ELR (cell line): ENCODE measurements at regions not wholly inside any gene's neighbourhood (a gene's known extent, or its start where the extent isn't known, plus 50 kb on each side); places are given as distances from the start of the nearest gene placed in this dataset.

Source experiments
- DNase-seq: peaks from one replicate; pipeline ENCODE4 v3.0.0-alpha.2; 2015; ENCODE audit warnings: low read depth

DNA sequence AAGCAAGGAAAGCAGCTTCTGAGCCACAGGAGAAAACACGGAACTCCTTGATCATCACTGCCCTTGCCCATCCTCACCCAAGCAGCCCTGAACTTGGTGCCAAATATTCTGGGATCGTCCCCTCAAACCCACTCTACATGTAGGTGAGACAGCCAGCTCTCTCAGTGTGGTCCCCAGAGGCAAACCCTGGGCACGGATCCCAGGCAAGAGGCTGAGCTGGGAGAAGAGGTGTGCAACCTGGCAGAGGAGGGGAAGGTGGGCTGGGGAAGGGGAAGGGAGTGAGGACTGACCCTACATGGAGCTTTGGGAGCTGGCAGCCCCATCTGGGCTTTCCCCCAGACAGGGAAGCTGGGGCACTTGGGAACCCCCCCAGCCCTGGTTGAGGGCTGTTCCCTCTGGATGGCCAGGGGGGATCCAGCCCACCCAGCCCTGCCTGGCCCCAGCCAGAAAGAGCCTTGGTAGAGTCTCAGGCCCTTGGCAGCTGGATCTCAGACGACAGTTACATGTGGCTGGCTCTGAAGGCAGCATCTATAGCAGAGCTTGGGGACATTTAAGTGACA lies 186.2 kb upstream of the CST7 start:
- no peak for DNase-seq

DNA sequence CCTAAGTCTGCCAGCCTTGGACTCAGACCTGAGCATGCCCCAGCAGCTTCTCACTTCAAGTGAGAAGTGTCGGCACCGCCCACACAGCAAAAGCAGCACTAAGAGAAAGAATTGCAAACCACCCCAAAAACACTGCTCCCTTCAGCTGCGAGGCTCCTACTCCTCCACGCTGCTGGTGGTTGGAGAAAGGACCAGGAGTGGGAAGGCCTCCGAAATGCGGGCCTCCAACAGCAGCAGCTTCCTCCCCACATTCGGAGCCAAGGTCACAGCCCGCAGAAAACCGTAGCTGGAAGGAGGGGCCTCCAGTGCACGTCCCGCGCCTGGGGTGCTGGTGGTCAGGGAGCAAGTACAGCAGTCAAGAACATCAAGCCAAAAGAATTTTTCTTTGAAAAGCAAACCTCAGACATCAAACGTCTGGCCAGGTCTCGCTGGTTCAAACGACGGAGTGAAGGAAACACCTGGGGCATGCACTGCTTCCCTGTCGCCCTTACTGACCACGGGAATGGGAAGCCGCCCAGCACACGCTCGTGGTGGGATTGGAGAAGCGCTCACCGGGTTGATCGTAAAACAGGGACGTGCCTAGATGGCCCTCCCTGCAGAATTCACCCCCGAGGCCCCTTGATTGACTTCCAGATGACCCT lies 185.6 kb upstream of the CST7 start:
- no peak for DNase-seq

DNA sequence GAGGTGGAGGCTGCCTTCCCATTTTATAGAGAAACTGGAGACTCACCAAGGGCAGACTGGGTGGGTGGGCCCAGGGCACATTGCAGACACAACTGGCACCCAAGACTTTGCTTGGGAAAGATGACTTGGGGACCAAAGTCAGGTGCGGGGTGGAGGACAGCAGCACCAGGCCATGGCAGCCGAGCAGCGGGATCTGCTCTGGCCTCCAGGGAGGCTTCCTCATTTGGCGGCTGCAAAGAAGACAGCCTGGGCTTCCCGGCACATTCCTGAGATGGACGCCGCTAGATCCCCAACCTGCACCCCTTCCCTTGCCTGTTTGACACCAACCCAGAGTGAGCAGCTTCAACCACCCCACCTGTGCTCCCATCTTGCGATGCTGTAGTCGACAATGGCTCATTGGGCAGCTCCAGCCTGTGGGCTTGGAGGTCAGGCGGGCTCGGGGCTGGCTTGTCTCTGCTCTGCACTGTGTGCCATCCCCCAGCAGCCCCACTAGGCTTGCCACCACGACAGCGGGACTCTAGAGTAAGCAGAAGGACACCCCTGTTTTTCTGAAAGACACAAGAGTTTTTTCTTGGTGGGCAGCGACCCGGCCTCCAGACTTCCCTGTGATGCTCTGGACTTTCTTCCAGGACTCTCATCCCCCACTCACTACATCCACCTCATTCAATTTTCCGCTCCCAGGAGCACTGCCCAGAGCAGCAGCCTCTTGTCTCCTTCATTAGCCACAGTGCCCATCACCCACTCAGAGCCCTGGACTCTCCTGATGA lies 184.9 kb upstream of the CST7 start:
- no peak for DNase-seq

DNA sequence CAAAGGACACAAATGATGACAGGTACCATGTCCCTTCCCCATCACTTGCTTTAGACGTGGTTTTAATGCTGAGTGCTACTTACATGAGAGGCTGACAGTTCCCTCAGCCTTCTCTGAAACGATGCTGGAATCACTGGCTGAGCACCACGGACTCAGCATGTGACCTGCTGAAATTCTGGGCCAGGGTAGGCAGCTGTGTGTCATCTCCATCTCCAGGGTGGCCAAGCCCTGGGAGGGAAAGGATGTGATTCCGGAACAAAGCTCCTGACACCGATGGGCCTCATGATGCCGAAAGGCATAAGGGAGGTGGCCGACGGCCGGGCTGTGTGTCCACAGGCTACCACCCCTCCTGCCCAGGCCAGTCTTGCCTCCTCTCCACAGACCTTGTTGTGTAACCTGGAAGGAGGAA lies 184.3 kb upstream of the CST7 start:
- DNase-seq, result no peak

DNA sequence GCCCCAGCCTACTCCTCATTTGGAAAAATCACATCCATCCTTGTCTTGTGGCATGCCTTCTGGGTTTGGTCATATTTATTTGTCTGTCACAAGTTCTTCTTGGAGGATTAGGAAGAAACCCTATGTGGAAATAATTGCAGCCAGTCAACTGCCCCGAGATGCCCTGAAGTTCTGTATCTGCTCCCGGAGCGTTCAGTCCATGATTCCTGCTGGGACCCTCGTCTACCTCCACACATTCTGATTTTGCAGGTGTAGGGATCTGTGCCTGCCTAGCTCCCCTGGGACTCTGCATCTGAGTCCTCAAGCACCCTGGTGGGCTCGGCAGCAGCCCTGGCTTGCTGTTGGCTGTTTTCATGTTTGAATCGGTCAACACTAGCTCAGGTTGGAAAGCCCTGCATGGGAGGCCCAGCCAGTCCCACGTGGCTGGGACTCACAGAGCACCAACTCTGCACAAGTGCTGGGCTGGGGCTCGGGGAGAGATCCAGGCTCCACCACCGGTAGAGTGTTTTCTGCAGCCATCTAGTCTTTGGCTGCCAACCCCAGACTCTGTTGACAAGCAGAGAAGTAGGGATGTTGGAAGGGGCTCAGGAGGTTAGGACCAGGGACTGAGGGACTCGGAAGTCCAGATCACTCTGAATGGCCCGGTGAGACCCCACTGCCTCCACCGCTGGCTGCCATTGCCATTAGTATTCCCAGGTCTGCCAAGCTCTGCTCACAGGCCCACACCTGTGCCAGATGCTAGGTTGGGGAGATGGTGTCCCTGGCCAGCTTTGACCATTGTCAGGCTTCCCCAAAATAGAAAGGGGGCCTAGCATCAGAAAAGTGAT lies 183.5 kb upstream of the CST7 start:
- no peak for DNase-seq

DNA sequence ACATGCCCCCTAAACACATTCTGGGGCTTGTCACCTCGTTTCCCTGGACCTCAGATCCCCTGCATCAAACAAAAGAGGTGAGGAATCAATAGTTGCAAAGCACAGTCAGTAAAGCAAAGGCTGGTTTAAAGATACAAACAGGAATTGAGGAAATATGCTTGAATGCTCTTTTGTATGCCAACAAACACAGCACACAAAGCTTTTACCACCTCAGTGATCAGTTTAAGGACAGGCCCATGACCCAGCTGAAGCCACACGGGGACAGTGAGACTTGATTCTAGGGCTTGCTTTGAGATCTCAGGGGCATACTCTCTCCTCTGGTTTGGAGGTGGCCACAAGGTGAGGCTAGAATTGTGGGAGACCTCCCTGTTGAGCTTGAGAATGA lies 182.9 kb upstream of the CST7 start:
- no peak for DNase-seq

DNA sequence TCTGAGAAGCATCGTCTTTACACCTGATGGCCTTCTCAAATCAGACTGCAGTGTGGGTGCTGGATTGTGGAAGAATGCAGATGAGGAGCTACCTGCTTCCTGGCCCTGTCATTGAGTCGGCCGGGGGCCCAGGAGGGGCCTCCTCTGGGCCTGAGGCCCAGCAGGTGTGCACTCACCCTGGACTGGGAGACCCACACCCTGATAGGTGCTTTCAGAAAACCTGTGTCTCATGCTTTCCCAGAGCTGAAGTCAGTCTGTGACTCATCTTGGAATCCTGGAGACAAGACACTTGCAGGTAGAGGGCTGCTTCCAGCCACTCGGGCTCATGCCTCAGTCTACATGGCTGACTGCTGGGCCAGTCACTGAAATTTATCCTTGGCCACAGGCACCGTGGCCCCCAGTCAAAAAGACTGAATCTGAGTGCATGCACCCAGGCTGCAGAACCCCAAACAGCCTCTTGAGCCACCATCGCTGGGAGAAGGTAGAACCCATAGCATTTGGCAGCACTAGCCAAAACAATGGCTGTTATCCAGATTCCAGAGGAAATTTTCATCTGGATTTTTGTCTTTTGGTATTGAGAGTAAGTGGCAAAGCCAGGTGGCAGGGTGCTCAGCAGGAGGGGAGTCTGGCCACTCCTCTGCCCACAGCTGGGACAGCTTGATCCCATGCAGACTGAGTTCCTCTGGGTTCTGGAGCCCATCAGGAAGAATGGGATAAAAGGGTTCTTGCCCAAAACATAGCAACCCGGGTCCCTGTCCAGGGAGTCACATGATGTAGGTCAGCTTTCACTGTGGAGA lies 182.0 kb upstream of the CST7 start:
- no peak for DNase-seq

DNA sequence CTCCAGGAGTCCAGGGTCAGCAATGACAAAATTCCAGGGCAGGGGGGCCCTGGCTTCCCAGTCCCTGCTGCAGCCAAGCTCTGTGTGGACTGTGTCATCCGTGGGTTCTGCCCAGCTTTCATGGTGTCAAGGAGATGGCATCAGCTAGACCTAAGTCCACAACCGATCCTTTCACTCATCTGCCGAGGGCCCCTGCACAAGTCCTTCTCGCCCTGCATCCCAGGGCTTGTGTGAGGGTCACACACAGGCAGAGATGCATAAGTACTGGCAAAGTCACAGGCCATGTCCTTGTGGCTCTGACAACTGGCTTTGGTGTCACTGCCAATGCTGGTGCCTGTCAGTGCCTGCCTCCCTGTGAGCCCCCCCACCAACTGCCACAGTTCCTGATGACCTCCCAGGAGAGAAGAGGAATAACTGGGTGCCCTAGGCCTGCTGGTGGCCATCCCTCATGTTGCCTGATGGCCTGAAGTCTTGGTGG lies 181.4 kb upstream of the CST7 start:
- DNase-seq, result no peak

DNA sequence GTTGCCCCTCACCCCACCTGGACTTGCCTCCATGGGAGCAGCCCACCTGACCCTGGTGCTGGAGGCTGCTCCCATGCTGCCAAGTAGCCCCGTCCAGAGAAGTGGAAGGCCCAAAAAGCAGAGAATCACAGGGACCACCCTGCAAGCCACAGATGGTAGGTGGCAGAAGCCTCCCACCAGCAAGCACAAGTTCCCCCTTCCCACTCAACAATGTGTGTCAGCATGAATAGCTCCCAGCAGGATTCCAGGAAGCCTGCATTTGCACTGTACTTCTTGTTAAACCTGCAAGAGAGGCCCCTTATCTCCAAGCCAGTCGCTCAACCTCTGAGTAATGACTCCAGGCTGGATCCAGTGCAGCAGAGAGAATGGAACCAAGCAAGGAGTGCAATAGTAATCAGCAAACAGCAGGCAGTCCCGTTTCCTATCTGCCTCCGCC lies 180.8 kb upstream of the CST7 start:
- DNase-seq, result no peak

DNA sequence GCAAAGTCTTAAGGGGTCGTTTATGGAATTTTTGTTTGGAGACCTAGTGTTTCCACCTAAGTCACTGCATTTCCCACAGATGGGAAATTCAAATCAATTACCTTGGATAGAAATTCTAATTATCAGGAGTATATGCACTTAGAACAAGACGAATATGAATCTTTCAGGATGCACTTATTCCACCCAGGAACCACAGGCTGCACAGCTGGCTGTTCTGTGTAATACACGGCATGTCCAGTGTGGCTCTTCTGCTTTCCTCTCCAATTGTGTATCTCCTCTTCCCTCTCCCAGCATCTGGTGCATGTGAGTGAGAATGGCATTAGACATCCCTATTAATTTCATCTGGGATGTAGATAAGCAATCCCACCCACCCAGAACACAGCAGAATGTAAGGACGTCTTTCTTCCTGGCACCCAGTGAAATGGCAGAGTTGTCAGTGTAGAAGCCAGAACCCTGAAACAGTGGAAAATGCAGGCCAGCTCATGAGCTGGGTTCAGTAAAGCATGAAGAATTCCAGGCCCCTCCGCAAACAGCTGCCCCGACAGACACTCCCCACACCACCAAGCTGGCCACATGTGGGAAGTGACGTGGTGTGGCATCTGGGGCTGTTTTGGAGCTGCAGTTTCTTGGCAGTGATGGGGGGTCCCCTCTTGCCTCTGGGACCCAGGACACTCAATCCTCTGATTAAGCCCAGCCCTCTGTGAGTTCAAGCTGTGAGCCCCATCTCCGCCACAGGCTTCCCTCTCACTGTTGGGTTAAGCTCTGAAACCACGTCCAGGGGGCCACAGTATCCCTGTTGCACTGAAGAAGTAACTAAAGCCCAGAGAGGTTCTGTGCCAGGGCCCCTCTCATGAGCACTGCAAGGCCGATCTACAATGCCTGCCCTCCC lies 180.1 kb upstream of the CST7 start:
- DNase-seq, result no peak

DNA sequence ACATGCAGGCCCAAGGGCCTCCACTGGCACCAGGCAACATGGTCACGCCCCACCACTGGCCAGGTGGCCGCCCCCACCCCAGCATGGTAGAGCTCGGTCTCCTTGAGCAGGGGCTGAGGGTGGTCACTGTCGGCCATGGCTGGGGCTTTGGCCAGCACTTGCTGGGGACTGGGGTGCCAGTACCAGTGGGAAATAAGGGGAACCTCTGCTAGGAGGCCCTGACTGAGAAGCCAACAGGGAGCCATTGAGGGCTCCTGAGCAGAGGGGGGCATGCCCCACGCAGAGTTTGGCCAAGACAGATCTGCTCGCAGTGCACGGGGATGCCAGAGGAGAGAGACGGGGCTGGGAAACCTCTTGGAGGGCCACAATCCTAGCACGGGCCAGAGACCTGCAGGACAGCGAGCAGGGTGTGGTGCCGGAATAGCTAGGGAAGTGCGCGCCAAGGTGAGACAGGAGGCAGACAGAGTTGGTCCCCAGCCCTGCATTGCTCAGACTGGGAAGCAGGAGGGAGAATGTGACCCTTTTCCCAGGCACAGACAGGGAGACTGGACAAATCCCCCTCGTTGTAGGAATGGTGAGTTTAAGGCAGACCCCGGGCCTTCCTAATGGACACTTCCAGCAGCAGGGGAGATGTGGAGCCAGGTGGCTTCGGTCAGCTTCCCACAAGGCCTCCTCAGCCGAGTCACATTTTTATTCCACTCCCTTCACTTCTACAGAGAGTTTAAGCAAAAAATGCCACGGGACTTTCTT lies 179.0 kb upstream of the CST7 start:
- no peak for DNase-seq

DNA sequence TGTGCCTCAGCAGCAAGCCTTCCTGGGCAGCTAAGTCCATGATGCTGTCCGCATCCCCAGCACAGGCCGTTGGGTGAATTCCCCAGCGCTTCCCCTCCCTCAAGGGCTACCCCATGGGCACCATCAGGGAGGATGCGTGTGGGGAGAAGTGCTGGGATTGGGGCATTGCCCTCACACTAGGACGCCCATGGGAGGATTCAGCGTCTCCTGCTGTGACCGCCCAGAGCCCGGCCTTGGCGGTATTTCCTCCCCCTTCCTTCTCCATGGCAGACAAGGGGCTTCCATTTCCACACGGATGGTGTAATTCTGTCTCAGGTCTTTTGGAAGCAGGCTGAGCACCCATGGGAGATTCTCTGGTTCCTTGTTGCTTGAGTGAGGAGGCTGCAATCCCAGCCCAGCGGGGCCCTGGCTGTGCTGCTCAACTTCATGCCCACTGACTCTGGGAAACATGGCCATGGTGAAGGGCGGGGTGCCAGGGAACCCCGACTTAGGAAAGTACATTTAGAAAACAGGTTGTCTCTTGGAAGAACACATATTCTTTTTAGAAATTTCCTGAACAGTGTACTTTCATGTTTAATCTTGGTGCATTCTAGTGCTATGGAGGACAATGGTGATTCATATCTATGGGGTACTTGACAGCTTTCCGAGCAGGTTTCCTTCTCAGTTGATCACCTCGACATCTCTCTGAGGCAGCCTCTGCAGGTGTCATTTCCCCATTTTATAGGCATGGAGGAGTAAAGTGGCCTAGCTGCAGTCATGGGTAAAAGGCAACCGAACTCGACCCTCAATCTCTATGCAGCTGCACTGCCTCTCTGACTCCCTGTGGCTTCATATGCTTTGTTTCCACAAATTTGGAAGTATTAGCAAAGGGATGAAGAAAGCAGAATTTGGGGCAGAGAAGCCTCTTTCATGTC lies 178.2 kb upstream of the CST7 start:
- no peak for DNase-seq

DNA sequence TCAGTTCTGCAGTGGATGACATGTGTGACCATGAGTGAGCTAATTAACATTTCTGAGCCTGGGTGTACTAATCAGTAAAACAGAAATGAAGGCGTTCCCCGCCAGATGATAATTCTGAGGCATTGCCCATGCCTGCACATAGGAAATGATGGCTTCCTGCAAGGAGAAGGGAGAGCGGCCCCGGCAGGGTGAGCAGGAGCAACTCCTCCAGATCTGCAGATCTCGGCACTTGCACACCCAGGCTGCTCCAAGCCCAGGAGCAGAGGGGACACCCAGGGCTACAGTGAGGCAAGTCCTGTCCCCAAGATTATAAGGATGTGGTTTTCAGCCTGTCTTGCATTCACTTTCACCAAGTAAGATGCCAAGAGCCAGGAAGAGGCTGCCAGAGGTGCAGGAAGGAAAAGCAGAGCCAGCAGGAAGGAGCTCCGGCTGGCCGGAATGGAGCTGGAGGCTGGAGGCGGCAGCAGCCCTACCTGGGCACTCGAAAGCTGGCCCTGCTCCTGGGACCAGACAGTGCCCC lies 177.5 kb upstream of the CST7 start:
- DNase-seq, result no peak

DNA sequence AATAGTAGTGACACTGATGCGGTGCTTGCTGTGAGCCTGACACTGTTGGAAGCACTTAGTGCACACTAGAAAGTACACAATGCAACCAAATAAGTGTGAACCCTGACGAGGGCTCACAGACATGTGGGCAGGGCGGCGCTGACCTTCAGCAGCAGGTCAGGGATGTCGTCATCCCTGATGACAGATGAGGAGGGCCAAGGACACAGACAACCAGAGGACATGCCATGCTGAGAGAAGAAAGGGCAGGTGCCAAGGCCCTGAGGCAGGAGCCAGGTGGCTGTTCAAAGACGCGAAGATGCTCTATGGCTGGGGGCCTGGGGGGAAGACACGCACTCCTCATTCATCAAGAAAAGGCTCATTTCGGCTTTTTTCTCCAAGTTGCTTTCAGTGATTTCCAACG lies 176.4 kb upstream of the CST7 start:
- no peak for DNase-seq

DNA sequence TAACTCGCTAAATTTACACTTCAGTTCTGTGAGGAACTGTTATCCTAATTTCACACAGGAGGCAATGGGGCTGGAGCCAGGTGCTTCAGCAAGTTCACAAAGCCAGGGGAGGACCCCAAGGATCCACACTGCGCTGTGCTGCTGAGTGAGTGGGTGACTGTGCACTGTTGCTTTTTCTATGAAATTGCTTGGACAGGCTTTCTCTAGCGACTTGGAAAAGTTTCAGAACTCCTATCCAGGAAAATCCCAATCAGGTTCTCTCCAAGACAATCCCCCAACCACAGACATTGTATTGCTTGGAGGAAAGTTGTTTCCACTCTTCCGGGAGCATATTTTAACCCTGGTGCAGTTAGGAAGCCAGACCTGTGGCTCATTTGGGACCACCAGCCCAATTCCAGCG lies 175.9 kb upstream of the CST7 start:
- no peak for DNase-seq

DNA sequence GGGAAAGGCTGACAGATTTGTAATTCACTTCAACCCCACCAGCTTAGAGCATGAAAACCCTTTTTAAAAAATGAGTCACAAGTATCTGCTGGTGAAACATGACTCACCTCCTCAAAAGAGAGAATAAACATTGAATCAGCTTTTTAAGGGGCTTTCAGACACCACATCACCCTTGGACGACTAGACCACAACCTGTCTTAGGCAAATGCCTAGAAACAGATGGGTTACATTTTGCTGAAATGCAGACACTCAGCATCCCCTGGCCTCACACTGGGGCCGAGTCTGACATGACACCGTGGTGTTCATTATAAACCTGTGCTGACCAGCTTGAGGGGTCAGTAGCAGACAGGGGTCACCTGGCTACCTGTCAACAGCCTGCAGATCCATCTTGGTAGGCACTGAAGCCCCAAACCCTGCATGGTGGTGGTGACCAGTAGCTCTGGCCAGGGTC lies 175.3 kb upstream of the CST7 start:
- DNase-seq, result peak; percentile 84

DNA sequence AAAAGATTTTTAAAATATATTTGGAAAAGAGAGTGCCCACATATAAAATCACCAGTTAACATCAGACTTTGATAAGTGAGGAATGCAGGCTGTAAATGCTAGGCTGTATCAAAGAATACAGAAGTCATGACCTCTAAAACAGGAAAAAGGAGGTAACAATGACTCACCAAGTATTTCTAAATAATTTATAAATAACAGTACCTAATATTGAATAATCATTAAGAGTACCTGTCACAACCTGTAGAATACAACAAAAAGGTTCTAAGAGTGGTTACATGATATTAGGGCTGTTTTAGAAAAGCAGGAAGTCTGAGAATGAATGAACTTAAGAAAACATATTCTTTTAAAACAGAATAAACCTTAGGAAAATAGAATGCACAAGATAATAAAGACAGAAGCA lies 173.1 kb upstream of the CST7 start:
- DNase-seq, result no peak

DNA sequence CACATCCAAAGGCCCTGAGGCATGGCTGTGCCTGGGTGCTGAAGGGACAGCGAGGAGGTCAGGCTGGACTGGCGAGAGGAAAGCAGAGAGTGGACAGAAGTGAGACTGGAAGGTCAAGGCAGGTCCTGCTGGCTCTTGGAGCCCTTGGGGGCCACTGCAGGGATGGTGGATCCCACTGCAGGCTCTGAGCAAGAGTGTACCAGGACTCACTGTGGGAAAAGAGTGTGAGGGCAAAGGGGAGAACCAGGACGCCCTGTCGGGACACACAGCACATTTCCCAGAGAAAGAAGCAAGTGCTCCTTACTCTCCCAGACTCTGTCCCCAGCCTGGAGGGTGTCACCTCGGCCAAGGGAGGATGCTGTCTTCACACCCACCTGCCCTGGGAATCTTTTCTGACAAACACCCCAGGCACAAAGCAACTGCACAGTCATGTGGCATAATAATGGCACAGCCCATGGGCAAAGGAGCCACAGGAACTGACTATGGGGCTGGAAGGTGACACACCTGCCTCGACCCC lies 172.3 kb upstream of the CST7 start:
- DNase-seq, result no peak
